H1 (cell line): ENCODE measurements at regions not wholly inside any gene's neighbourhood (a gene's known extent, or its start where the extent isn't known, plus 50 kb on each side); places are given as distances from the start of the nearest gene placed in this dataset.
A peak's percentile ranks its signal among the peaks of the same experiment; 100 is the strongest.

Experiments used
- CTCF ChIA-PET: fragments of 300-600 bp; sonication (Branson Sonifier 250); formaldehyde crosslinking; loops from one replicate; lab custom pipeline; 2021; ENCODE audit not compliant: partially characterized antibody; lab: Charles Lee
- POLR2A ChIA-PET: fragments of 300-600 bp; sonication (Branson Sonifier 250); formaldehyde crosslinking; loops from one replicate; lab custom pipeline; 2021; ENCODE audit warnings: inconsistent platforms; ENCODE audit not compliant: partially characterized antibody; lab: Charles Lee
- DNase-seq, 2 experiments: peaks; one replicate each; pipeline versions ENCODE4 v3.0.0 to v3.0.0-alpha.2; 2010 to 2022; ENCODE audit warnings: low spot score in 2 of 2, low read depth in 1 of 2, mixed read lengths in 1 of 2
- FAIRE-seq: peaks from 2 replicates; lab custom pipeline; 2011; peaks lifted over from hg19 to GRCh38; lab: Jason Lieb, UNC
- H2AFZ ChIP-seq: 2 replicates; pipeline ENCODE4 v1.8.1; 2012; ENCODE audit warnings: low read length, inconsistent platforms
- H2AK5ac ChIP-seq: 2 replicates; pipeline ENCODE4 v1.6.1; 2013; ENCODE audit warnings: low read depth, low read length
- H2BK120ac ChIP-seq: replicated peaks from 2 replicates; pipeline ENCODE3; 2013; ENCODE audit warnings: low read depth, low read length, inconsistent platforms
- H2BK12ac ChIP-seq: 2 replicates; pipeline ENCODE4 v1.6.1; 2013; ENCODE audit warnings: low read depth, low read length
- H2BK15ac ChIP-seq: 2 replicates; pipeline ENCODE4 v1.6.1; 2013; ENCODE audit warnings: low read length
- H2BK20ac ChIP-seq: 2 replicates; pipeline ENCODE4 v1.6.1; 2013; ENCODE audit warnings: low read length
- H2BK5ac ChIP-seq: 2 replicates; pipeline ENCODE4 v1.6.1; 2013; ENCODE audit warnings: low read depth, low read length
- H3K14ac ChIP-seq: 2 replicates; pipeline ENCODE4 v1.6.1; 2013; ENCODE audit warnings: inconsistent platforms; ENCODE audit not compliant: insufficient read length
- H3K18ac ChIP-seq: 2 replicates; pipeline ENCODE4 v1.6.1; 2013; ENCODE audit warnings: low read length; ENCODE audit errors: extremely low read depth
- H3K23ac ChIP-seq: 2 replicates; pipeline ENCODE4 v1.6.1; 2013; ENCODE audit warnings: inconsistent platforms; ENCODE audit not compliant: insufficient read length
- H3K23me2 ChIP-seq: 2 replicates; pipeline ENCODE4 v1.6.1; 2013; ENCODE audit warnings: low read depth, low read length
- H3K27ac ChIP-seq: 2 replicates; pipeline ENCODE4 v1.6.1; 2011; ENCODE audit warnings: low read depth, low read length, inconsistent platforms
- H3K27me3 ChIP-seq, 4 experiments: replicated peaks in 1 of 4; 1 replicate in 1 of 4; 2 replicates in 3 of 4; pipeline versions ENCODE4 v1.6.1 to v1.8.1; 2011 to 2013; ENCODE audit warnings: low read length in 3 of 4, mild to moderate bottlenecking in 3 of 4, inconsistent platforms in 2 of 4, mixed read lengths in 2 of 4, moderate library complexity in 1 of 4; ENCODE audit not compliant: control insufficient read depth in 3 of 4, insufficient read depth in 3 of 4; ENCODE audit errors: extremely low read depth in 1 of 4
- H3K36me3 ChIP-seq, 4 experiments: 2 replicates each; pipeline versions ENCODE4 v1.6.1 to v1.8.1; 2011 to 2013; ENCODE audit warnings: mild to moderate bottlenecking in 4 of 4, low read length in 3 of 4, moderate library complexity in 2 of 4, control low read depth in 1 of 4, inconsistent platforms in 1 of 4; ENCODE audit not compliant: insufficient read depth in 4 of 4, control insufficient read depth in 2 of 4
- H3K4ac ChIP-seq: replicated peaks from 2 replicates; pipeline ENCODE3; 2013; ENCODE audit warnings: low read length, low read depth, mixed read lengths, inconsistent platforms; ENCODE audit not compliant: insufficient read length
- H3K4me1 ChIP-seq, 4 experiments: replicated peaks in 1 of 4; 1 replicate in 1 of 4; 2 replicates in 3 of 4; pipeline versions ENCODE4 v1.6.1 to v1.8.1; 2011 to 2013; ENCODE audit warnings: low read length in 3 of 4, inconsistent platforms in 2 of 4, mixed read lengths in 1 of 4; ENCODE audit not compliant: insufficient read depth in 4 of 4, control insufficient read depth in 3 of 4
- H3K4me2 ChIP-seq, 2 experiments: 2 replicates each; pipeline versions ENCODE4 v1.6.1 to v1.8.1; 2011 to 2013; ENCODE audit warnings: low read depth in 2 of 2, low read length in 2 of 2, control low read depth in 1 of 2, inconsistent platforms in 1 of 2, mild to moderate bottlenecking in 1 of 2; ENCODE audit not compliant: insufficient read depth in 1 of 2
- H3K4me3 ChIP-seq, 4 experiments: fragments of 200-600, 300-600 bp in 1 of 4; sonication (generic), shearing (Covaris generic), sonication (Bioruptor Twin) in 1 of 4; 2 replicates each; pipeline versions ENCODE4 v1.5.1 to v1.8.1; 2011 to 2016; ENCODE audit warnings: low read length in 4 of 4, low read depth in 3 of 4, control low read depth in 2 of 4, inconsistent platforms in 2 of 4, mild to moderate bottlenecking in 2 of 4, mixed read lengths in 1 of 4, moderate library complexity in 1 of 4; ENCODE audit not compliant: insufficient read depth in 2 of 4; ENCODE audit errors: extremely low read depth in 1 of 4
- H3K56ac ChIP-seq: replicated peaks from 2 replicates; pipeline ENCODE3; 2013; ENCODE audit warnings: low read depth, mild to moderate bottlenecking, mixed read lengths, low read length, inconsistent platforms; ENCODE audit not compliant: insufficient read length
- H3K79me1 ChIP-seq: 2 replicates; pipeline ENCODE4 v1.6.1; 2013; ENCODE audit warnings: low read depth, low read length, control low read depth
- H3K79me2 ChIP-seq, 2 experiments: 2 replicates each; pipeline versions ENCODE4 v1.6.1 to v1.8.1; 2012 to 2013; ENCODE audit warnings: low read length in 2 of 2, mild to moderate bottlenecking in 2 of 2, inconsistent platforms in 1 of 2; ENCODE audit not compliant: insufficient read depth in 2 of 2, control insufficient read depth in 1 of 2
- H3K9ac ChIP-seq, 4 experiments: replicated peaks in 1 of 4; 1 replicate in 1 of 4; 2 replicates in 3 of 4; pipeline versions ENCODE4 v1.6.1 to v1.8.1; 2011 to 2013; ENCODE audit warnings: low read depth in 3 of 4, low read length in 3 of 4, control low read depth in 2 of 4, mild to moderate bottlenecking in 2 of 4, moderate library complexity in 2 of 4, inconsistent platforms in 1 of 4; ENCODE audit errors: extremely low read depth in 1 of 4
- H3K9me3 ChIP-seq, 2 experiments: 2 replicates each; pipeline versions ENCODE4 v1.6.1 to v1.8.1; 2012 to 2013; ENCODE audit warnings: mild to moderate bottlenecking in 2 of 2, moderate library complexity in 2 of 2, control low read depth in 1 of 2, inconsistent platforms in 1 of 2, low read depth in 1 of 2, low read length in 1 of 2, mixed read lengths in 1 of 2; ENCODE audit not compliant: insufficient read depth in 2 of 2
- H4K20me1 ChIP-seq, 2 experiments: replicated peaks in 1 of 2; 2 replicates each; pipeline versions ENCODE3 to v1.8.1; 2011 to 2013; ENCODE audit warnings: inconsistent platforms in 2 of 2, low read length in 2 of 2, mild to moderate bottlenecking in 1 of 2; ENCODE audit not compliant: insufficient read depth in 2 of 2, control insufficient read depth in 1 of 2
- H4K5ac ChIP-seq: 2 replicates; pipeline ENCODE4 v1.6.1; 2013; ENCODE audit warnings: low read length, low read depth, mixed read lengths, inconsistent platforms; ENCODE audit not compliant: insufficient read length
- H4K8ac ChIP-seq: 2 replicates; pipeline ENCODE4 v1.8.0; 2013; ENCODE audit warnings: mild to moderate bottlenecking, moderate library complexity, low read length, inconsistent platforms; ENCODE audit not compliant: insufficient read depth; ENCODE audit errors: extremely low read depth
- H4K91ac ChIP-seq: replicated peaks from 2 replicates; pipeline ENCODE3; 2013; ENCODE audit warnings: low read length, mixed read lengths, inconsistent platforms; ENCODE audit not compliant: insufficient read length
- KDM4A ChIP-seq: IDR thresholded peaks from one replicate; pipeline ENCODE4 v1.7.1; 2012; ENCODE audit warnings: low read depth, mild to moderate bottlenecking, moderate library complexity, low read length, inconsistent platforms; ENCODE audit not compliant: severe bottlenecking
- PHF8 ChIP-seq: fragments of 200-600 bp; sonication (generic); conservative IDR thresholded peaks from 2 replicates; pipeline ENCODE4 v1.7.1; 2012; ENCODE audit warnings: low read depth, mild to moderate bottlenecking, inconsistent platforms, low read length, moderate library complexity
- SIN3A ChIP-seq, 2 experiments: IDR thresholded peaks in 1 of 2; conservative IDR thresholded peaks in 1 of 2; 2 replicates each; pipeline ENCODE4 v1.6.1; 2011 to 2012; ENCODE audit warnings: low read length in 2 of 2, improper control_type of control experiment in 1 of 2, low read depth in 1 of 2, mild to moderate bottlenecking in 1 of 2
- SP2 ChIP-seq: IDR thresholded peaks from 2 replicates; pipeline ENCODE4 v1.6.1; 2012; ENCODE audit warnings: mild to moderate bottlenecking, low read length, inconsistent platforms
- WGBS, 2 experiments: shearing (Covaris generic) in 1 of 2; methylation state at CpG; one replicate each; pipeline versions ENCODE4 v1.1.6 to v1.1.7; 2013 to 2015; ENCODE audit warnings: low lambda C conversion rate in 2 of 2, mixed read lengths in 2 of 2, inconsistent platforms in 1 of 2, low coverage in 1 of 2, missing lambda C conversion rate in 1 of 2; ENCODE audit not compliant: insufficient replicate concordance in 2 of 2, insufficient coverage in 1 of 2, insufficient read length in 1 of 2; ENCODE audit errors: extremely low coverage in 1 of 2, missing lambda C conversion rate in 1 of 2; 5-methylcytosine and 5-hydroxymethylcytosine counted together

DNA sequence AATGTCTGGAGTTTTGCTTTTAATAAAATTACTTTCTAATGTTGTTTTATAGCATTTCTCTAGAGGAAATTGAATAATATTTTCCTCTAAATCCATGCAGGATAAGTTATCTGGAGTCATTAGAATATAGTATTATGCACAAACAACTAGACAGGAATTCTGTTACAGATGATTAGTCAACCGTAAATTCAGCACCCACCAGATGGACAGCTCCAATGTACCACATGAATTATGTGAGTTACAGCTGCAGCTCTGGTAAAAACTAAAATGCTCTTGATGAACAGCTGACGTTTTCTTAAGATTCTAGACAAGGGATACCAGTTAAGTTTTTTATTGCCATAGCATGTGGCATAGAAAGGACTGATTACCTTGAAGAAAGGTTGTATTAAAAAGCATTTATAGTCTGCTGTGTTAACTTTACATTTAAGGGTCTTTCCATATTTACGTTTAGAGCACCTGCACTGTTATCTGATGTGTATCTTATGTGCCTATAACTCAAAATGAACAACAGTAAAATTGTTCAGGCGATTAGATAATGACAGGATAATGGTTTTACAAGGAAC lies 321.4 kb upstream of the LRFN5 start:
- no peak overlapping the region for H3K18ac ChIP-seq
- no peaks in the 10 kb centered on the region for H3K27me3 ChIP-seq
- no peak overlapping the region for H2BK15ac ChIP-seq
- no peak overlapping the region for H3K4ac ChIP-seq
- WGBS, 2 experiments = 76% methylated on average over 4 of the region's 4 CpGs; no CpG with 5 or more reads in 1 of the 2 experiments
- H3K9me3 ChIP-seq = no peaks in the 10 kb centered on the region
- no peaks in the 10 kb centered on the region for H3K79me1 ChIP-seq
- no peak overlapping the region for H3K14ac ChIP-seq
- H2AK5ac ChIP-seq = no peak overlapping the region
- no peak overlapping the region for H2AFZ ChIP-seq
- ChIA-PET POLR2A (no interaction called here), CTCF (interaction anchor here (0.6 kb wide), 1 partner anchor 279 kb away, joined by 3 read pairs; no protein-coding TSS in a partner anchor)
- no peak overlapping the region for H3K23ac ChIP-seq
- H3K4me1 ChIP-seq = no peaks in the 10 kb centered on the region
- no peak overlapping the region for H2BK120ac ChIP-seq
- H3K36me3 ChIP-seq = no peaks in the 10 kb centered on the region
- no peak overlapping the region for H3K27ac ChIP-seq
- no peak overlapping the region for H3K4me3 ChIP-seq
- no peak overlapping the region for H4K91ac ChIP-seq
- H2BK5ac ChIP-seq = no peak overlapping the region
- FAIRE-seq (no peak), DNase-seq (peak in 1 of 2 experiments; percentile 50)
- no peaks in the 10 kb centered on the region for H3K79me2 ChIP-seq
- no peak overlapping the region for H2BK20ac ChIP-seq
- no peak overlapping the region for H3K9ac ChIP-seq
- no peak overlapping the region for H2BK12ac ChIP-seq
- H4K20me1 ChIP-seq = no peaks in the 10 kb centered on the region
- no peak overlapping the region for H4K8ac ChIP-seq
- H4K5ac ChIP-seq = no peak overlapping the region
- H3K23me2 ChIP-seq = no peaks in the 10 kb centered on the region
- TF ChIP-seq PHF8 (no peak), SP2 (no peak), KDM4A (no peak), SIN3A (conservative IDR thresholded peaks at IDR 0.05 in 1 of 2, IDR thresholded peaks at IDR 0.05 in 1 of 2; ENCODE audit: low read depth in 1 of 2, low read length in 2 of 2) (no peak)
- TF ChIP-seq, all 59 proteins: peak for 0
- Histone ChIP-seq H3K4me2 (no peak overlapping the region), H3K56ac (no peak overlapping the region)
